Stimulated activated CD4-positive, alpha-beta T cell treated with anti-CD3 and anti-CD28 coated beads, TNF-alpha, amount 100 ng/mL, for 1 hour (primary cell): ENCODE measurements at regions not wholly inside any gene's neighbourhood (a gene's known extent, or its start where the extent isn't known, plus 50 kb on each side); places are given as distances from the start of the nearest gene placed in this dataset.
"Not testable (repeated sequence)": the region's sequence is repeated elsewhere in the genome, so short reads cannot be mapped to it uniquely, and the experiment has no call there.

Experiments
- DNase-seq, 3 donors: peaks; one replicate each; pipeline ENCODE4 v3.0.0-alpha.2; 2020; ENCODE audit warnings: low read depth in 3 of 3, low spot score in 1 of 3

GRCh38 chr15:96984121-96984671 is 653.7 kb downstream of the NR2F2 start:
- not testable (repeated sequence) for DNase-seq

- DNase-seq, result no peak
Observed at GRCh38 chr15:96992817-96993216, 662.3 kb downstream of the NR2F2 start.

GRCh38 chr15:96997538-96997937 is 667.0 kb downstream of the NR2F2 start:
- DNase-seq, result no peak

GRCh38 chr15:97009031-97009431 is 678.5 kb downstream of the NR2F2 start:
- DNase-seq, result no peak

- DNase-seq, result no peak
Observed at GRCh38 chr15:97012986-97013385, 682.5 kb downstream of the NR2F2 start.

GRCh38 chr15:97013491-97013890 is 683.0 kb downstream of the NR2F2 start:
- no peak for DNase-seq

GRCh38 chr15:97014001-97014400 is 683.5 kb downstream of the NR2F2 start:
- no peak for DNase-seq

- no peak for DNase-seq
Observed at GRCh38 chr15:97023488-97023844, 693.0 kb downstream of the NR2F2 start.

GRCh38 chr15:97026781-97027180 is 696.3 kb downstream of the NR2F2 start:
- no peak for DNase-seq

- no peak for DNase-seq
Observed at GRCh38 chr15:97027772-97028171, 697.3 kb downstream of the NR2F2 start.

- DNase-seq, result no peak
Observed at GRCh38 chr15:97030251-97030650, 699.8 kb downstream of the NR2F2 start.

- no peak for DNase-seq
Observed at GRCh38 chr15:97036301-97036700, 705.8 kb downstream of the NR2F2 start.

GRCh38 chr15:97037080-97037479 is 706.6 kb downstream of the NR2F2 start:
- no peak for DNase-seq

- DNase-seq, result no peak
Observed at GRCh38 chr15:97045666-97046421, 715.3 kb downstream of the NR2F2 start.

GRCh38 chr15:97052513-97052912 is 722.0 kb downstream of the NR2F2 start:
- DNase-seq, result no peak

- no peak for DNase-seq
Observed at GRCh38 chr15:97053635-97054034, 723.1 kb downstream of the NR2F2 start.

- DNase-seq, result no peak
Observed at GRCh38 chr15:97057503-97057902, 727.0 kb downstream of the NR2F2 start.

GRCh38 chr15:97059281-97059680 is 728.8 kb downstream of the NR2F2 start:
- no peak for DNase-seq

- no peak for DNase-seq
Observed at GRCh38 chr15:97061392-97061791, 730.9 kb downstream of the NR2F2 start.

GRCh38 chr15:97071668-97072067 is 741.2 kb downstream of the NR2F2 start:
- no peak for DNase-seq

- DNase-seq, result no peak
Observed at GRCh38 chr15:97072545-97072944, 742.0 kb downstream of the NR2F2 start.

GRCh38 chr15:97076011-97076410 is 745.5 kb downstream of the NR2F2 start:
- DNase-seq, result no peak

GRCh38 chr15:97077975-97078374 is 747.5 kb downstream of the NR2F2 start:
- no peak for DNase-seq
